ES-I3 (cell line): ENCODE measurements at regions not wholly inside any gene's neighbourhood (a gene's known extent, or its start where the extent isn't known, plus 50 kb on each side); places are given as distances from the start of the nearest gene placed in this dataset.
"Not testable (repeated sequence)": the region's sequence is repeated elsewhere in the genome, so short reads cannot be mapped to it uniquely, and the experiment has no call there.

Experiments
- H3K36me3 ChIP-seq: 2 replicates; pipeline ENCODE4 v1.6.1; 2013; ENCODE audit warnings: mild to moderate bottlenecking, low read length, control low read depth, moderate library complexity; ENCODE audit not compliant: insufficient read depth
- H3K4me1 ChIP-seq: 2 replicates; pipeline ENCODE4 v1.6.1; 2013; ENCODE audit warnings: mild to moderate bottlenecking, control low read depth, low read length; ENCODE audit not compliant: insufficient read depth
- H3K9ac ChIP-seq: 2 replicates; pipeline ENCODE4 v1.6.1; 2013; ENCODE audit warnings: low read depth, mild to moderate bottlenecking, low read length, moderate library complexity
- H3K9me3 ChIP-seq: 2 replicates; pipeline ENCODE4 v1.6.1; 2013; ENCODE audit warnings: mild to moderate bottlenecking, low read length, moderate library complexity; ENCODE audit not compliant: control insufficient read depth, insufficient read depth

- Histone ChIP-seq H3K36me3 (no peaks in the 10 kb centered on the region), H3K9me3 (no peaks in the 10 kb centered on the region), H3K9ac (no peak overlapping the region), H3K4me1 (no peaks in the 10 kb centered on the region)
These were observed 1741.9 kb upstream of the RAG2 start for GRCh38 chr11:38339835-38340440.

- not testable (repeated sequence) for H3K9me3 ChIP-seq, H3K9ac ChIP-seq, H3K4me1 ChIP-seq, H3K36me3 ChIP-seq
These were observed 1740.0 kb upstream of the RAG2 start for GRCh38 chr11:38338022-38338421.

GRCh38 chr11:38332046-38332445 lies 1734.0 kb upstream of the RAG2 start:
- H3K9ac ChIP-seq, result no peak overlapping the region
- H3K9me3 ChIP-seq, result no peaks in the 10 kb centered on the region
- no peaks in the 10 kb centered on the region for H3K36me3 ChIP-seq
- H3K4me1 ChIP-seq, result no peaks in the 10 kb centered on the region

DNA sequence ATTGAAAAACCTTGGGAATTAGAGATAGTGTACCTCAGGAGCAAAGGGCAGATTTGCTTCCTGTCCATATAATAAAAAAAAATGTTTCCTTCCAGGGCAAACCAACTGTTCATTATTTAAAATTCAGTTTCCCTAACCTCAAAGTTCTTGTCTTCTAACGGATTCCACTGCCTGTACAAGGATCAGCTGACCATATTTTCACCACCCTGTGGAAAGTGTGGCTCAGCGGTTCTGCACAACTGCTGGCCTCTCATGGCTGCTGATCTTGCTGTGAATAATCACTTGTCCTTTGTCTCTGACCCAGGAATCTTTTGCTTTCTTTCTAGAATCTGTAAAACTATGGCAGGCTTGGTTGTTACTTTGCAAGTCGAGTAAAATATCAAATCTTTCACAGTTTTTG lies 1732.5 kb upstream of the RAG2 start:
- Histone ChIP-seq H3K36me3 (no peaks in the 10 kb centered on the region), H3K4me1 (no peaks in the 10 kb centered on the region), H3K9me3 (no peaks in the 10 kb centered on the region), H3K9ac (no peak overlapping the region)

DNA sequence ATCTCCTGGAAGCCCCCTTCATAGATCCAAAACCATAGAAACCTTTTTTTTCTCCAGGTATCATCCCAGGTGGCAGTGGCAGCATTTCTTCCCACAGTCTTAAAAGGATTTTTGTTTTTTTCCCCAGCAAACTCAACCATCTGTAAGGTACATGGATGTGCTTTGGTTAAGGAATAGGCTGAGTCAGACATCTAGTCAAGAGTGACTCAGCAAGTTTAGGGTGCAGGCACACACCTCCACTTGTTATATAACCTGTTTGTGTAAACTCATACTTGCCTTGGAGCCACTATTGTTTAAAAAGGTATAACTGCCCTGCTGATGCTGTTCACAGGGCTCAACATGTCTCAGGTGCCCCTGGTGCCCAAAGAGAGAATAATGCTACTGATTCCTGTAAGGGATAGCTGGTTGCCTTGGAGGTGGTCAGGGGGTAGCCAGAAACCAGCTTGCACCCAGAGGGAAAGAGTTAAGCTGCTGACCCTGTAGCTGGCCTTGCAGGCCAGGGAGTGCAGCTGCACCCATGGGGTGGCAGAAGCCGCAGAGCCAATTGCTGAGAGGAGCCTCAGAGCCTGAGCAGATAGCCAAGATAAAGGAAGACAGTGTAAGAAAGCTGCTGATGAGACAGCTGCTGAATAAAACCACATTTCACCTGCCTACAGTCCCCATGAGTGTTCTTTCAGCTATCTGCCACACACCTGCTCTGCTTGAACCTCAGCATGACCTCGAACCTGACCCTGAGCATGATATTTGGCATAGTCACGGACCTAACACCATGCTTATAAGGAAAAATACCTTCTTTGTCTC lies 1726.1 kb upstream of the RAG2 start:
- Histone ChIP-seq H3K36me3 (no peaks in the 10 kb centered on the region), H3K9me3 (no peaks in the 10 kb centered on the region), H3K4me1 (no peaks in the 10 kb centered on the region), H3K9ac (no peak overlapping the region)

DNA sequence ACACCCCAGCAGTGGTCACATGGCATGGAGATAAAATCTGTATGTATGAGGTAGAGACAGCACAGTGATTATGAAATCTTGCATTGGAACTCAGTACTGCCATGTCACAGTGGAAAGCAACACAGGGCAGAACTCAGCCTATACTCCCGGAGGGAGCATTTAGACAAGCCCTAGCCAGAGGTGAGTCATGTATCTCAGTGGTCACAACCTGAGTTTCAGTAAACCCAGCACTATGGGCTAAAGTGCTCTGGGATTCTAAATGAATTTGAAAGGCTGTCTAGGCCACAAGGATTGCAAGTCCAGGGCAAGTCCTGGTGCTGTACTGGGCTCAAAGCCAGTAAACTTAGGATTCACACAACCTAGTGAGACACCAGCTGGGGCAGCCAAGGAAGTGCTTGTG lies 1717.1 kb upstream of the RAG2 start:
- Histone ChIP-seq H3K9me3 (no peaks in the 10 kb centered on the region), H3K4me1 (no peaks in the 10 kb centered on the region), H3K9ac (no peak overlapping the region)

GRCh38 chr11:38307455-38307854 lies 1709.4 kb upstream of the RAG2 start:
- Histone ChIP-seq H3K4me1 (no peaks in the 10 kb centered on the region), H3K9me3 (no peaks in the 10 kb centered on the region), H3K9ac (no peak overlapping the region), H3K36me3 (no peaks in the 10 kb centered on the region)

More for the DNA sequence above, 1717.1 kb upstream of the RAG2 start:
- H3K36me3 ChIP-seq, result no peaks in the 10 kb centered on the region

GRCh38 chr11:38305682-38306081 lies 1707.6 kb upstream of the RAG2 start:
- Histone ChIP-seq H3K4me1 (no peaks in the 10 kb centered on the region), H3K9ac (no peak overlapping the region), H3K36me3 (no peaks in the 10 kb centered on the region), H3K9me3 (no peaks in the 10 kb centered on the region)

DNA sequence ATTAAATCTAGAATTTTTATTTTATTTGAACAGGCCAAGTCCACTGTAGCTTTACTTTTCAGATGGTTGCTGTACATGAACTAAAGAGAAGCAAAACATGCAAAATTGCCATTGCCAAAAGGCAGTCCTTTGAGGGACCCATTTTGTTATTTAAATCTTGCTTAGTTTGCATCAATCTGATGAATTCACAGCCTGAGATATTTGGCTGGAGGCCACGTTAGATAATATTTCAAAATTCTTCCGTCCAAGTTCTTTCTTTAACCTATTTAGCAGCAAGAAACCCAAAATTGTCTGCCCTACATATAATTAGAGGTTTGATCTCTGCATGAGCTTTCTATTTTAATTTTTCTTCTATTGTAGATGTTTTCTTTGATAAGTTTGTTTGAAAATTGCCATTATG lies 1706.9 kb upstream of the RAG2 start:
- no peaks in the 10 kb centered on the region for H3K36me3 ChIP-seq
- H3K9me3 ChIP-seq, result no peaks in the 10 kb centered on the region
- no peaks in the 10 kb centered on the region for H3K4me1 ChIP-seq
- no peak overlapping the region for H3K9ac ChIP-seq

GRCh38 chr11:38302564-38302963 lies 1704.5 kb upstream of the RAG2 start:
- H3K36me3 ChIP-seq, result no peaks in the 10 kb centered on the region
- H3K9me3 ChIP-seq, result no peaks in the 10 kb centered on the region
- no peak overlapping the region for H3K9ac ChIP-seq
- H3K4me1 ChIP-seq, result peaks cover 4% of the 10 kb centered on the region; the same call in 1 of the 2 replicates

DNA sequence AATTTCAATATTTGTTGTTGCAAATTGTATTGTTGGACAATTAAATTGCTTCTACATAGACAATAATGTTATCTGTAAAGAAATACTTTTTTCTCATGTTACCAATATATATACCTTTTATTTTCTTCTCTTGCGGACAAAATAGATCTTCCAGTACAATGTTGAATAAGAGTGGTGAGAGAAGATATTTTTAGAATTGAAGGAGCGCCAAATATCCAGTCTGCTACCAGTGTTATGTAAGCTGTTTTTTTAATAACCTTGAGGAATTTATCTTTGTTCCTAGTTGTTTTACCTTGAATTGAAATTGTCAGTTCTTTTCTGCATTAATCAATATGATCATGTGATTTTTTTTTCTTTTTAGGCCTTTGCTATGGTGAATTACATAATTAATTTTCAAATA lies 1702.5 kb upstream of the RAG2 start:
- peaks cover 6% of the 10 kb centered on the region; the same call in 1 of the 2 replicates for H3K4me1 ChIP-seq
- H3K36me3 ChIP-seq, result no peaks in the 10 kb centered on the region
- H3K9ac ChIP-seq, result no peak overlapping the region
- H3K9me3 ChIP-seq, result no peaks in the 10 kb centered on the region

DNA sequence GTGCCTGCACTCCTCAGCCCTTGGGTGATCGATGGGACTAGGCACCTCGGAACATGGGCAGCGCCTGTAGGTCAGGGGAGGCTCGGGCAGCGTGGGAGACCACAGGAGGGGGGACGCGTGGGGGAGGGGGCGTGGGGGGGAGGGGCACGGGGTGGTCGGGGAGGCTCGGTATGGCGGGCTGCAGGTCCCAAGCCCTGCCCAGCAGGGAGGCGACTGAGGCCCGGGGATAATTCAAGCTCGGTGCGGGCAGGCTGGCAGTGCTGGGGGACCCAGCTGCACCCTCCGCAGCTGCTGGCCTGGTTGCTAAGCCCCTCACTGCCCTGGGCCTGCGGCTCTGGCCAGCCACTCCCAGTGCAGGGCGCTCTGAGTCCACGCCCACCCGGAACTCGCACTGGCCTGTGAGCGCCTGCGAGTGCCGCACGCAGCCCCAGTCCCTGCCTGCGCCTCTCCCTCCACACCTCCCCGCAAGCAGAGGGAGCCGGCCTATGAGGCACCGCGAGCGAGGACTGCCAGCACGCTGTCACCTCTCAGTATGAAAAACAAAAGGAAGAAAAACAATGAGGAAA lies 1698.3 kb upstream of the RAG2 start:
- H3K36me3 ChIP-seq, result no peaks in the 10 kb centered on the region
- H3K9me3 ChIP-seq, result no peaks in the 10 kb centered on the region
- H3K9ac ChIP-seq, result no peak overlapping the region
- peaks cover 6% of the 10 kb centered on the region; the same call in 1 of the 2 replicates for H3K4me1 ChIP-seq

GRCh38 chr11:38282718-38283117 lies 1684.7 kb upstream of the RAG2 start:
- Histone ChIP-seq H3K9me3 (no peaks in the 10 kb centered on the region), H3K36me3 (no peaks in the 10 kb centered on the region), H3K9ac (no peak overlapping the region), H3K4me1 (no peaks in the 10 kb centered on the region)

DNA sequence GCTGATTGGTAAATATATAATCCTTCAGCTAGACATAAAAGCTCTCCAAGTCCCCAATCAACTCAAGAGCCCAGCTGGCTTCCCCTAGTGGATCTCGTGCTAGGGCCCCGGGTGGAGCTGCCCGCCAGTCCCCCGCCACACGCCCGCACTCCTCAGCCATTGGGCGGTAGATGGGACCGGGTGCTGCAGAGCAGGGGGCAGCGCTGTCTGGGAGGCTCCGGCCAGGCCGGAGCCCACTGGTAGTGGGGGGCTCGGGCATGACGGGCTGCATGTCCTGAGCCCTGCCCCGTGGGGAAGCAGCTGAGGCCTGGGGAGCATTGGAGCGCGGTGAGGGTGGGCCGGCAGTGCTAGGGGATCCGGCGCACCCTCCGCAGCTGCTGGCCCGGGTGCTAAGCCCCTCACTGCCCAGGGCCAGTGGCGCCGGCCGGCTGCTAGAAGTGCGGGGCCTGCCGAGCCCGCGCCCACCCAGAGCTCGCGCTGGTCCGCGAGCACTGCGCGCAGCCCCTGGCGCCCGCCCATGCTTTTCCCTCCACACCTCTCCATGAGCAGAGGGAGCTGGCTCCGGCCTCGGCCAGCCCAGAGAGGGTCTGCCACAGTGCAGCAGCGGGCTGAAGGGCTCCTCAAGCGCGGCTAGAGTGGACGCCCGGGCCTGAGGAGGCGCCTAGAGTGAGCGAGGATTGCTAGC lies 1680.6 kb upstream of the RAG2 start:
- Histone ChIP-seq H3K4me1 (no peaks in the 10 kb centered on the region), H3K9me3 (no peaks in the 10 kb centered on the region), H3K36me3 (no peaks in the 10 kb centered on the region), H3K9ac (no peak overlapping the region)
